ENCODE measurements at regions not wholly inside any gene's neighbourhood (a gene's known extent, or its start where the extent isn't known, plus 50 kb on each side); places are given as distances from the start of the nearest gene placed in this dataset.
A peak's percentile ranks its signal among the peaks of the same experiment; 100 is the strongest.

DNA sequence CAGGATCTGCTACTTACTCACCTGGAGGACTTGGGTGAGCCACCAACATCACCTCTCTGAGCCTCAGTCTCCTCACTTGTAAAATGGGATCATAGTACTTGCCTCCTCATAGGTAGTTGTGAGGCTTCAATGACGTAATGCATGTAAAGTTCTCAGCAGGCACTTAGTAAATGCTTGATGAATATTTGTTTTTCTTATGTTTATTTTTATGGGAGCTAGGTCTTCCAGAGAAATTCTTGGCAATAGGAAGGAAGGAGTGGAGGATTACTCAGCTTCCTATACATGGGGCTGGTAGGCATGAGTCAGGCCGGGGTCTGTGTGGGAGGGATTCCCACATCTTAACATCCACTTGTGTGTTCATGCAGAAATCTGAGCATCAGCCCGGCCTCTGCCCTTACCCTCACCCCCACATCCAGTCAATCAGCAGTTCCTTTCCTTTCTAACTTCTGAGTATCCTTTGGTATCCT is 95.4 kb upstream of the USP24 start:
- no peak overlapping the region for H3K4me3 ChIP-seq
- FAIRE-seq (peak; percentile 49), DNase-seq (ENCODE audit: low read depth in 1 of 2, low spot score in 1 of 2) (peak; percentile 80 to 94), ATAC-seq (peak; percentile 97 to 98)
- ChIA-PET POLR2A (interaction anchor here (0.6 to 1.3 kb wide), 3 partner anchors 11 to 375 kb away, joined by 3 to 9 read pairs (median 3); no protein-coding TSS in a partner anchor), CTCF (interaction anchor here (1.3 to 1.5 kb wide), 3 partner anchors 108 to 1268 kb away, joined by 3 to 4 read pairs (median 3); partner anchors contain the start of gene PLPP3)
- peaks cover 49% of the 10 kb centered on the region for H3K4me1 ChIP-seq
- H3K4me2 ChIP-seq: peak overlapping the region; percentile 70
- no peaks in the 10 kb centered on the region for H3K9me3 ChIP-seq
- H3K27ac ChIP-seq: peak overlapping the region; percentile 89 to 90
- TF ChIP-seq, protein P1, sequence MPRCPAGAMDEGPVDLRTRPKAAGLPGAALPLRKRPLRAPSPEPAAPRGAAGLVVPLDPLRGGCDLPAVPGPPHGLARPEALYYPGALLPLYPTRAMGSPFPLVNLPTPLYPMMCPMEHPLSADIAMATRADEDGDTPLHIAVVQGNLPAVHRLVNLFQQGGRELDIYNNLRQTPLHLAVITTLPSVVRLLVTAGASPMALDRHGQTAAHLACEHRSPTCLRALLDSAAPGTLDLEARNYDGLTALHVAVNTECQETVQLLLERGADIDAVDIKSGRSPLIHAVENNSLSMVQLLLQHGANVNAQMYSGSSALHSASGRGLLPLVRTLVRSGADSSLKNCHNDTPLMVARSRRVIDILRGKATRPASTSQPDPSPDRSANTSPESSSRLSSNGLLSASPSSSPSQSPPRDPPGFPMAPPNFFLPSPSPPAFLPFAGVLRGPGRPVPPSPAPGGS (IDR thresholded peaks at IDR 0.05): peak; percentile 75; the same call in 1 of the 3 replicates
- TF ChIP-seq, protein P2, sequence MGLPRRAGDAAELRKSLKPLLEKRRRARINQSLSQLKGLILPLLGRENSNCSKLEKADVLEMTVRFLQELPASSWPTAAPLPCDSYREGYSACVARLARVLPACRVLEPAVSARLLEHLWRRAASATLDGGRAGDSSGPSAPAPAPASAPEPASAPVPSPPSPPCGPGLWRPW (IDR thresholded peaks at IDR 0.05): no peak
- TF ChIP-seq, protein P3, sequence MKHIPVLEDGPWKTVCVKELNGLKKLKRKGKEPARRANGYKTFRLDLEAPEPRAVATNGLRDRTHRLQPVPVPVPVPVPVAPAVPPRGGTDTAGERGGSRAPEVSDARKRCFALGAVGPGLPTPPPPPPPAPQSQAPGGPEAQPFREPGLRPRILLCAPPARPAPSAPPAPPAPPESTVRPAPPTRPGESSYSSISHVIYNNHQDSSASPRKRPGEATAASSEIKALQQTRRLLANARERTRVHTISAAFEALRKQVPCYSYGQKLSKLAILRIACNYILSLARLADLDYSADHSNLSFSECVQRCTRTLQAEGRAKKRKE (CRISPR knock-in tag; IDR thresholded peaks at IDR 0.05; ENCODE audit: low read depth): 0 out of 2 replicates have a peak, but pooled peaks have one; percentile 34
- TF ChIP-seq FOSL2 (IDR thresholded peaks at IDR 0.05) (peak; percentile 89), FOSL2 (CRISPR knock-in tag; IDR thresholded peaks at IDR 0.05) (peak; percentile 92), JUN (IDR thresholded peaks at IDR 0.05) (peak; percentile 70 to 91; a peak in 4 of 5 replicates), GATA3 (IDR thresholded peaks at IDR 0.05; ENCODE audit: borderline replicate concordance) (peak; percentile 91), JUNB (IDR thresholded peaks at IDR 0.05) (peak; percentile 93), RAD21 (conservative IDR thresholded peaks at IDR 0.05 in 1 of 2, IDR thresholded peaks at IDR 0.05 in 1 of 2) (peak; percentile 17 to 54; a peak in 4 of 5 replicates), SMC3 (IDR thresholded peaks at IDR 0.05) (peak; percentile 35; the same call in 2 of the 3 replicates), KDM1A (IDR thresholded peaks at IDR 0.05; ENCODE audit: low read depth) (peak; percentile 81; the same call in 1 of the 2 replicates), KDM5A (IDR thresholded peaks at IDR 0.05) (no peak), EP300 (IDR thresholded peaks at IDR 0.05) (peak; percentile 86 to 92; a peak in 4 of 5 replicates), EHMT2 (IDR thresholded peaks at IDR 0.05; ENCODE audit: low read depth) (no peak), ZC3H11A (IDR thresholded peaks at IDR 0.05) (no peak), RCOR1 (IDR thresholded peaks at IDR 0.05; ENCODE audit: low read depth, low read length) (no peak), FOXS1 (CRISPR knock-in tag; IDR thresholded peaks at IDR 0.05) (peak; percentile 47; the same call in 1 of the 2 replicates), ZFP36 (IDR thresholded peaks at IDR 0.05; ENCODE audit: borderline replicate concordance, partially characterized antibody) (no peak)
- TF ChIP-seq, protein P4, sequence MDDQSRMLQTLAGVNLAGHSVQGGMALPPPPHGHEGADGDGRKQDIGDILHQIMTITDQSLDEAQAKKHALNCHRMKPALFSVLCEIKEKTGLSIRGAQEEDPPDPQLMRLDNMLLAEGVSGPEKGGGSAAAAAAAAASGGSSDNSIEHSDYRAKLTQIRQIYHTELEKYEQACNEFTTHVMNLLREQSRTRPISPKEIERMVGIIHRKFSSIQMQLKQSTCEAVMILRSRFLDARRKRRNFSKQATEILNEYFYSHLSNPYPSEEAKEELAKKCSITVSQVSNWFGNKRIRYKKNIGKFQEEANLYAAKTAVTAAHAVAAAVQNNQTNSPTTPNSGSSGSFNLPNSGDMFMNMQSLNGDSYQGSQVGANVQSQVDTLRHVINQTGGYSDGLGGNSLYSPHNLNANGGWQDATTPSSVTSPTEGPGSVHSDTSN (IDR thresholded peaks at IDR 0.05): 0 out of 2 replicates have a peak, but pooled peaks have one; percentile 17
- TF ChIP-seq, protein P5, sequence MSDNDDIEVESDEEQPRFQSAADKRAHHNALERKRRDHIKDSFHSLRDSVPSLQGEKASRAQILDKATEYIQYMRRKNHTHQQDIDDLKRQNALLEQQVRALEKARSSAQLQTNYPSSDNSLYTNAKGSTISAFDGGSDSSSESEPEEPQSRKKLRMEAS (IDR thresholded peaks at IDR 0.05): peak; percentile 53; the same call in 1 of the 2 replicates
- 0% methylated on average over 3 of the region's 3 CpGs for WGBS (ENCODE audit: missing lambda C conversion rate)

DNA sequence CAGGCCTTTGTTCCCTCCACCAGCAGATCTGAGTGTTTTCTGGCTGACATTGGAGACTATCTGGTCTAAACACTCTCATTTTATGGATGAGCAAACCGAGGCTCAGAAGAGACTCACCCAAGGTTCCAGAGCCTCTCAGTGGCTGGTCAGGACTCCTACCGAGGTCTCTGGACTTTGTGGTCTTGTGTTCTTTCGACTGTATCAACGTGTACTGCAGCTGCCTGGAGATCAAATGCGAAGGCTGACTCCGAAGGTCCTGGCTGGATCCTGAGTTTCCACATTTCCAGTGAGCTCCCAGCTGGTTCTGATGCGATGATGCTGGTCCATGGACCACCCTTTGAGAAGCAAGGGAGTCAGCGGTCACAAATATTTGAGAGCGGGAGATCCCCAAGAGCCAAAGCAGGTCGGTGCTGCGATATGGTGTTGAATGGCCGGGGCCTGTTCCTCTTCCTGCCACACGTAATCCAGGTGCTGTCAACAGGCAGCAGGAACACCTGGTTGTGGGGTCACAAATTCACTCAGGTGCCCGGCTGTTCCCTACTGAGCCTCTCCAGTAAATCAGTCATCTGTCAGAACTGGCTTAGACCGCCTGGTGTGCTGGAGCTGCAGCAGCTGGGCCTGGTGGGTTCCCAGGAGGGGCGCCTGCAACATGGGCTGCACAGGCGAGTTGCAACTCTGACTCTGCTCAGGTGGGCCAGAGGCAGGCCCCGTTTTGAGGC is 94.8 kb upstream of the USP24 start:
- Histone ChIP-seq H3K27ac (peak overlapping the region; percentile 85 to 90), H3K4me3 (no peak overlapping the region), H3K4me1 (peaks cover 53% of the 10 kb centered on the region), H3K9me3 (no peaks in the 10 kb centered on the region), H3K4me2 (peak overlapping the region; percentile 70)
- ChIA-PET CTCF (interaction anchor here (1.3 to 1.5 kb wide), 2 partner anchors 119 to 1269 kb away, joined by 3 to 4 read pairs; partner anchors contain the start of gene PLPP3), POLR2A (interaction anchor here (0.6 to 1.3 kb wide), 3 partner anchors 12 to 375 kb away, joined by 3 to 9 read pairs (median 3); no protein-coding TSS in a partner anchor)
- TF ChIP-seq FOXS1 (CRISPR knock-in tag; IDR thresholded peaks at IDR 0.05) (no peak), TFCP2L1 (CRISPR knock-in tag; IDR thresholded peaks at IDR 0.05) (no peak), CHD2 (IDR thresholded peaks at IDR 0.05; ENCODE audit: low read length, partially characterized antibody) (no peak), TP53 (CRISPR knock-in tag; IDR thresholded peaks at IDR 0.05) (no peak), CHD4 (IDR thresholded peaks at IDR 0.05; ENCODE audit: borderline replicate concordance) (no peak), ZC3H11A (IDR thresholded peaks at IDR 0.05) (no peak)
- TF ChIP-seq, protein P3 (CRISPR knock-in tag; IDR thresholded peaks at IDR 0.05; ENCODE audit: low read depth): no peak; the same call in 1 of the 2 replicates
- TF ChIP-seq, protein P6, sequence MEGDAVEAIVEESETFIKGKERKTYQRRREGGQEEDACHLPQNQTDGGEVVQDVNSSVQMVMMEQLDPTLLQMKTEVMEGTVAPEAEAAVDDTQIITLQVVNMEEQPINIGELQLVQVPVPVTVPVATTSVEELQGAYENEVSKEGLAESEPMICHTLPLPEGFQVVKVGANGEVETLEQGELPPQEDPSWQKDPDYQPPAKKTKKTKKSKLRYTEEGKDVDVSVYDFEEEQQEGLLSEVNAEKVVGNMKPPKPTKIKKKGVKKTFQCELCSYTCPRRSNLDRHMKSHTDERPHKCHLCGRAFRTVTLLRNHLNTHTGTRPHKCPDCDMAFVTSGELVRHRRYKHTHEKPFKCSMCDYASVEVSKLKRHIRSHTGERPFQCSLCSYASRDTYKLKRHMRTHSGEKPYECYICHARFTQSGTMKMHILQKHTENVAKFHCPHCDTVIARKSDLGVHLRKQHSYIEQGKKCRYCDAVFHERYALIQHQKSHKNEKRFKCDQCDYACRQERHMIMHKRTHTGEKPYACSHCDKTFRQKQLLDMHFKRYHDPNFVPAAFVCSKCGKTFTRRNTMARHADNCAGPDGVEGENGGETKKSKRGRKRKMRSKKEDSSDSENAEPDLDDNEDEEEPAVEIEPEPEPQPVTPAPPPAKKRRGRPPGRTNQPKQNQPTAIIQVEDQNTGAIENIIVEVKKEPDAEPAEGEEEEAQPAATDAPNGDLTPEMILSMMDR (IDR thresholded peaks at IDR 0.05): no peak
- 81% methylated on average over 11 of the region's 18 CpGs for WGBS (ENCODE audit: missing lambda C conversion rate)
- 0 out of 6 replicates have a peak, but pooled peaks of 1 of the 2 experiments have one; percentile 6 for ATAC-seq
- no peak for DNase-seq (ENCODE audit: low read depth in 1 of 2, low spot score in 1 of 2)
- no peak for FAIRE-seq
